IMR-90 (cell line): ENCODE measurements at regions not wholly inside any gene's neighbourhood (a gene's known extent, or its start where the extent isn't known, plus 50 kb on each side); places are given as distances from the start of the nearest gene placed in this dataset.

ENCODE experiments used
- ATAC-seq: fragments of 200-7000 bp; cut with Tn5 transposase; 2 replicates; pipeline ENCODE4 v1.9.1; 2020; ENCODE audit warnings: low read depth, mild to moderate bottlenecking, moderate library complexity
- BruUV-seq: library from RNA; stranded (reverse); fragments of 400-500 nt; replicated peaks from 2 replicates; lab custom pipeline; 2021; lab: Mats Ljungman, UMichigan
- CTCF ChIA-PET: fragments of 300-600 bp; formaldehyde crosslinking; extraction: SDS; loops from one replicate; lab custom pipeline; 2021; ENCODE audit warnings: antibody characterized with exemption; lab: Yijun Ruan, JAX
- POLR2A ChIA-PET: fragments of 300-600 bp; sonication (Branson Sonifier 250); formaldehyde crosslinking; loops from one replicate; lab custom pipeline; 2022; ENCODE audit warnings: antibody characterized with exemption; ENCODE audit not compliant: unreplicated experiment; lab: Charles Lee
- DNase-seq: peaks from one replicate; pipeline ENCODE4 v3.0.0; 2013
- H2AFZ ChIP-seq: replicated peaks from 2 replicates; pipeline ENCODE3; 2013; ENCODE audit warnings: low read length, mild to moderate bottlenecking; ENCODE audit not compliant: poor library complexity
- H2AK5ac ChIP-seq: 2 replicates; pipeline ENCODE4 v1.6.1; 2013; ENCODE audit warnings: low read depth, low read length, inconsistent platforms
- H2AK9ac ChIP-seq: replicated peaks from 2 replicates; pipeline ENCODE3; 2013; ENCODE audit warnings: mild to moderate bottlenecking, low read depth, low read length, moderate library complexity; ENCODE audit not compliant: poor library complexity
- H2BK120ac ChIP-seq: 2 replicates; pipeline ENCODE4 v1.6.1; 2013; ENCODE audit warnings: low read depth, low read length, inconsistent platforms
- H2BK15ac ChIP-seq: 3 replicates; pipeline ENCODE4 v1.6.1; 2013; ENCODE audit warnings: low read depth, low read length, inconsistent platforms
- H2BK20ac ChIP-seq: 2 replicates; pipeline ENCODE4 v1.6.1; 2013; ENCODE audit warnings: low read depth, mild to moderate bottlenecking, inconsistent platforms, low read length, moderate library complexity
- H2BK5ac ChIP-seq: 2 replicates; pipeline ENCODE4 v1.6.1; 2013; ENCODE audit warnings: mild to moderate bottlenecking, low read depth, low read length, inconsistent platforms; ENCODE audit not compliant: poor library complexity, severe bottlenecking
- H3K14ac ChIP-seq: replicated peaks from 2 replicates; pipeline ENCODE4 v1.6.1; 2013; ENCODE audit warnings: low read depth, low read length, inconsistent platforms
- H3K18ac ChIP-seq: 2 replicates; pipeline ENCODE4 v1.6.1; 2013; ENCODE audit warnings: low read depth, low read length, control low read depth
- H3K23ac ChIP-seq: 2 replicates; pipeline ENCODE4 v1.6.1; 2013; ENCODE audit warnings: low read depth, low read length, inconsistent platforms
- H3K27ac ChIP-seq: 2 replicates; pipeline ENCODE4 v1.5.1; 2013; ENCODE audit warnings: mild to moderate bottlenecking, control low read depth, low read length; ENCODE audit not compliant: insufficient read depth
- H3K27me3 ChIP-seq: 2 replicates; pipeline ENCODE4 v1.6.1; 2013; ENCODE audit warnings: low read length; ENCODE audit not compliant: control insufficient read depth, insufficient read depth
- H3K36me3 ChIP-seq: 2 replicates; pipeline ENCODE4 v1.6.1; 2013; ENCODE audit warnings: low read length, mixed read lengths; ENCODE audit not compliant: control insufficient read depth, insufficient read depth
- H3K4ac ChIP-seq: 2 replicates; pipeline ENCODE4 v1.6.1; 2013; ENCODE audit warnings: low read depth, low read length, inconsistent platforms
- H3K4me1 ChIP-seq: 2 replicates; pipeline ENCODE4 v1.6.1; 2013; ENCODE audit warnings: low read length, mixed read lengths; ENCODE audit not compliant: control insufficient read depth, insufficient read depth
- H3K4me2 ChIP-seq: 2 replicates; pipeline ENCODE4 v1.6.1; 2013; ENCODE audit warnings: low read depth, mild to moderate bottlenecking, control low read depth, low read length, moderate library complexity
- H3K4me3 ChIP-seq: 2 replicates; pipeline ENCODE4 v1.5.1; 2013; ENCODE audit warnings: low read depth, mild to moderate bottlenecking, control low read depth, low read length, moderate library complexity; ENCODE audit not compliant: insufficient read depth
- H3K56ac ChIP-seq: 2 replicates; pipeline ENCODE4 v1.6.1; 2013; ENCODE audit warnings: low read length, inconsistent platforms; ENCODE audit not compliant: insufficient read depth; ENCODE audit errors: extremely low read depth
- H3K79me1 ChIP-seq, 2 experiments: 2 replicates each; pipeline ENCODE4 v1.6.1; 2013; ENCODE audit warnings: low read length in 2 of 2, inconsistent platforms in 1 of 2, low read depth in 1 of 2
- H3K9ac ChIP-seq: 2 replicates; pipeline ENCODE4 v1.6.1; 2013; ENCODE audit warnings: low read depth, low read length, control low read depth
- H3K9me1 ChIP-seq: 2 replicates; pipeline ENCODE4 v1.6.1; 2013; ENCODE audit warnings: low read length, inconsistent platforms; ENCODE audit not compliant: insufficient read depth
- H3K9me3 ChIP-seq: 2 replicates; pipeline ENCODE4 v1.6.1; 2013; ENCODE audit warnings: low read length; ENCODE audit not compliant: control insufficient read depth, insufficient read depth
- H4K20me1 ChIP-seq: 2 replicates; pipeline ENCODE4 v1.6.1; 2013; ENCODE audit warnings: low read length, inconsistent platforms; ENCODE audit not compliant: insufficient read depth
- H4K5ac ChIP-seq: 2 replicates; pipeline ENCODE4 v1.6.1; 2013; ENCODE audit warnings: mild to moderate bottlenecking, low read depth, low read length, control low read depth
- H4K8ac ChIP-seq, 2 experiments: 2 replicates each; pipeline ENCODE4 v1.6.1; 2013; ENCODE audit warnings: low read depth in 2 of 2, low read length in 2 of 2, control low read depth in 1 of 2, inconsistent platforms in 1 of 2
- H4K91ac ChIP-seq: 2 replicates; pipeline ENCODE4 v1.6.1; 2013; ENCODE audit warnings: low read depth, low read length, inconsistent platforms; ENCODE audit not compliant: insufficient read depth
- CEBPB ChIP-seq: IDR thresholded peaks from 2 replicates; pipeline ENCODE4 v1.6.1; 2012; ENCODE audit warnings: low read depth, low read length, improper control_type of control experiment
- CHD1 ChIP-seq: IDR thresholded peaks from 2 replicates; pipeline ENCODE4 v1.6.1; 2012; ENCODE audit warnings: low read depth, low read length, improper control_type of control experiment
- CTCF ChIP-seq: conservative IDR thresholded peaks from 2 replicates; pipeline ENCODE4 v1.5.1; 2012; ENCODE audit warnings: mild to moderate bottlenecking, low read depth, low read length, improper control_type of control experiment
- ELK1 ChIP-seq: fragments of 150-350 bp; IDR thresholded peaks from 2 replicates; pipeline ENCODE4 v1.6.1; 2016; ENCODE audit warnings: low read depth, mild to moderate bottlenecking, low read length, moderate library complexity, borderline replicate concordance
- FOS ChIP-seq: fragments of 150-350 bp; IDR thresholded peaks from 2 replicates; pipeline ENCODE4 v1.6.1; 2016; ENCODE audit warnings: low read depth, low read length
- MXI1 ChIP-seq: IDR thresholded peaks from 2 replicates; pipeline ENCODE4 v1.6.1; 2012; ENCODE audit warnings: low read depth, mild to moderate bottlenecking, low read length, moderate library complexity, borderline replicate concordance
- POLR2A ChIP-seq: IDR thresholded peaks from 2 replicates; pipeline ENCODE4 v1.6.1; 2012; ENCODE audit warnings: mild to moderate bottlenecking, low read depth, low read length
- RCOR1 ChIP-seq: IDR thresholded peaks from 2 replicates; pipeline ENCODE4 v1.6.1; 2012; ENCODE audit warnings: mild to moderate bottlenecking, low read length, improper control_type of control experiment; ENCODE audit not compliant: insufficient replicate concordance
- RFX5 ChIP-seq: IDR thresholded peaks from 2 replicates; pipeline ENCODE4 v1.8.0; 2012; ENCODE audit warnings: low read depth, mild to moderate bottlenecking, low read length, moderate library complexity
- SMC3 ChIP-seq: fragments of 150-350 bp; IDR thresholded peaks from 2 replicates; pipeline ENCODE4 v1.6.1; 2016; ENCODE audit warnings: low read depth, mild to moderate bottlenecking, antibody characterized with exemption, low read length, moderate library complexity
- WGBS, 2 experiments: methylation state at CpG; one replicate each; pipeline versions ENCODE4 v1.1.5 to v1.1.7; 2013; ENCODE audit warnings: missing lambda C conversion rate in 2 of 2; ENCODE audit not compliant: insufficient read length in 1 of 2; ENCODE audit errors: extremely low coverage in 2 of 2; 5-methylcytosine and 5-hydroxymethylcytosine counted together
- dilution Hi-C: fragments of 300-500 bp; cut with HindIII; formaldehyde crosslinking; loops from one replicate; pipeline ENCODE4 v1.14.3; 2018; ENCODE audit warnings: low sequenced_read_pairs; ENCODE audit not compliant: unreplicated experiment
- in situ Hi-C: fragments of 300-500 bp; cut with MboI; formaldehyde crosslinking; loops from 3 replicates; pipeline ENCODE4 v1.14.3; 2019; ENCODE audit warnings: low sequenced_read_pairs, inconsistent platforms, mixed read lengths
- intact Hi-C: fragments of 100-400 bp; cut with micrococcal nuclease; formaldehyde crosslinking; loops from 2 replicates; pipeline ENCODE4 v1.10.0; 2022

- no peak for TF ChIP-seq CTCF
These were observed 1272.5 kb upstream of the SEL1L start (continued) for GRCh38 chr14:82805892-82806825.

DNA sequence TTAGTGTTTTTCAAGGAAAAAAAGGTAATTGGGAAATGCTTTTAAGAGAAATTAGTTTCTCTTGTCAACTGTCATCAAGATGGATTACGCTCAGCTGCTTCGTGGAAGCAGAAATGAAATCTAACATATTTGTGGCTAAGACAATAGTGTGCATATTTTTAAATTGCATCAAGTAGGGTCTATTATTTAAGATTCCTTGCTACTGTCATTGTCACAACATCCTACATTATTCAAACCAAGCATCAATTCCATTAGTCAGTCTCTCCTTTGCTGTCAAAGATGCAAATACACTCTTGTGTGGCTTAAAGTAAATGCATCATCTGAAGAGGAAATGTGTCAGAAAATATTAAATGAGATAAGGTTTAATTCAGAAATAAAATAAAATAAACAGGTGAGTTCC lies 1277.6 kb upstream of the SEL1L start:
- Histone ChIP-seq H3K56ac (no peak overlapping the region), H4K5ac (no peak overlapping the region), H3K4me3 (no peak overlapping the region), H3K79me1 (no peaks in the 10 kb centered on the region), H4K20me1 (no peaks in the 10 kb centered on the region), H3K27me3 (no peaks in the 10 kb centered on the region), H3K9ac (no peak overlapping the region), H3K27ac (no peak overlapping the region), H4K8ac (no peak overlapping the region), H2BK5ac (no peak overlapping the region), H3K36me3 (no peaks in the 10 kb centered on the region), H2BK15ac (no peak overlapping the region), H2AFZ (no peak overlapping the region), H2BK120ac (no peak overlapping the region), H3K14ac (no peak overlapping the region), H2AK9ac (no peak overlapping the region), H2AK5ac (no peak overlapping the region), H3K18ac (no peak overlapping the region), H3K4ac (no peak overlapping the region), H3K4me1 (no peaks in the 10 kb centered on the region), H3K23ac (no peak overlapping the region), H4K91ac (no peak overlapping the region), H3K4me2 (no peak overlapping the region), H3K9me3 (no peaks in the 10 kb centered on the region; the same call in 1 of the 2 replicates), H3K9me1 (no peaks in the 10 kb centered on the region), H2BK20ac (no peak overlapping the region)
- in situ Hi-C loops (no loop called here), intact Hi-C loops (no loop called here), dilution Hi-C loops (no loop called here)
- DNase-seq: no peak
- POLR2A ChIA-PET: no interaction called here
- no peak for ATAC-seq
- WGBS, 2 experiments: no CpG with 5 or more reads among the region's 2 CpGs
- TF ChIP-seq MXI1 (no peak), POLR2A (no peak), CEBPB (no peak), RCOR1 (no peak), FOS (no peak), CHD1 (no peak), RFX5 (no peak), SMC3 (no peak), ELK1 (no peak)
- BruUV-seq: no TSS peak
- CTCF ChIA-PET: no interaction called here
